HG02571 (cell line): ENCODE measurements at regions not wholly inside any gene's neighbourhood (a gene's known extent, or its start where the extent isn't known, plus 50 kb on each side); places are given as distances from the start of the nearest gene placed in this dataset.
"Not testable (repeated sequence)": the region's sequence is repeated elsewhere in the genome, so short reads cannot be mapped to it uniquely, and the experiment has no call there.

ENCODE experiments used
- ATAC-seq: cut with Tn5 transposase; IDR thresholded peaks from one replicate; pipeline ENCODE4 v1.9.1; 2021; ENCODE audit warnings: mild to moderate bottlenecking, moderate library complexity; ENCODE audit not compliant: unreplicated experiment

- ATAC-seq, result no peak
Observed at GRCh38 chr14:43471595-43471994, 1035.5 kb downstream of the FSCB start.

GRCh38 chr14:43464968-43465367 lies 1042.1 kb downstream of the FSCB start:
- no peak for ATAC-seq

GRCh38 chr14:43449291-43449690 lies 1057.8 kb downstream of the FSCB start:
- no peak for ATAC-seq

- no peak for ATAC-seq
Observed at GRCh38 chr14:43438056-43438455, 1069.0 kb downstream of the FSCB start.

- ATAC-seq, result no peak
Observed at GRCh38 chr14:43418324-43418723, 1088.8 kb downstream of the FSCB start.

- no peak for ATAC-seq
Observed at GRCh38 chr14:43413084-43413483, 1094.0 kb downstream of the FSCB start.

- ATAC-seq, result no peak
Observed at GRCh38 chr14:43411841-43412240, 1095.2 kb downstream of the FSCB start.

- no peak for ATAC-seq
Observed at GRCh38 chr14:43410631-43411030, 1096.5 kb downstream of the FSCB start.

- ATAC-seq, result no peak
Observed at GRCh38 chr14:43408472-43408871, 1098.6 kb downstream of the FSCB start.

- ATAC-seq, result no peak
Observed at GRCh38 chr14:43407706-43408105, 1099.4 kb downstream of the FSCB start.

- ATAC-seq, result no peak
Observed at GRCh38 chr14:43406931-43407330, 1100.2 kb downstream of the FSCB start.

- no peak for ATAC-seq
Observed at GRCh38 chr14:43399289-43399688, 1107.8 kb downstream of the FSCB start.

GRCh38 chr14:43370565-43370896 lies 1136.6 kb downstream of the FSCB start:
- ATAC-seq, result not testable (repeated sequence)

- no peak for ATAC-seq
Observed at GRCh38 chr14:43369710-43370564, 1137.1 kb downstream of the FSCB start.

GRCh38 chr14:43362586-43362985 lies 1144.5 kb downstream of the FSCB start:
- ATAC-seq, result no peak

- ATAC-seq, result no peak
Observed at GRCh38 chr14:43361751-43362150, 1145.3 kb downstream of the FSCB start.

- no peak for ATAC-seq
Observed at GRCh38 chr14:43360239-43360638, 1146.8 kb downstream of the FSCB start.

GRCh38 chr14:43359317-43359716 lies 1147.8 kb downstream of the FSCB start:
- ATAC-seq, result no peak

GRCh38 chr14:43356979-43357545 lies 1150.0 kb downstream of the FSCB start:
- ATAC-seq, result no peak

GRCh38 chr14:43356382-43356781 lies 1150.7 kb downstream of the FSCB start:
- no peak for ATAC-seq

- ATAC-seq, result no peak
Observed at GRCh38 chr14:43341921-43342320, 1165.2 kb downstream of the FSCB start.

GRCh38 chr14:43338713-43339112 lies 1168.4 kb downstream of the FSCB start:
- ATAC-seq, result no peak

GRCh38 chr14:43336351-43336750 lies 1170.7 kb downstream of the FSCB start:
- ATAC-seq, result no peak
